ENCODE measurements at regions not wholly inside any gene's neighbourhood (a gene's known extent, or its start where the extent isn't known, plus 50 kb on each side); places are given as distances from the start of the nearest gene placed in this dataset.

- no peak for DNase-seq
- Mint-ChIP-seq H3K4me3 (no peak overlapping the region), H3K36me3 (no peaks in the 10 kb centered on the region), H3K27ac (no peak overlapping the region), H3K27me3 (no peaks in the 10 kb centered on the region), H3K9me3 (peaks cover 0 to 6% (median 3%) of the 10 kb centered on the region in 5 donors), H3K4me1 (no peaks in the 10 kb centered on the region)
- H3K36me3 ChIP-seq (ENCODE audit: insufficient read depth, low read length), result no peaks in the 10 kb centered on the region
- H3K9me3 ChIP-seq (ENCODE audit: low read length), result no peaks in the 10 kb centered on the region
- no peaks in the 10 kb centered on the region for H3K4me1 ChIP-seq (ENCODE audit: insufficient read depth, low read length)
- no peaks in the 10 kb centered on the region for H3K27me3 ChIP-seq (ENCODE audit: insufficient read depth, low read length, poor library complexity, severe bottlenecking)
- no peak overlapping the region for H3K4me3 ChIP-seq (ENCODE audit: low read length)
- ChIA-PET CTCF (no interaction called here), POLR2A (no interaction called here)
- H3K27ac ChIP-seq (ENCODE audit: low read depth, low read length), result no peak overlapping the region
These were observed 66.2 kb upstream of the SLC7A11 start for GRCh38 chr4:138308356-138308755.

- H3K4me3 ChIP-seq (ENCODE audit: low read length), result no peak overlapping the region
- H3K9me3 ChIP-seq (ENCODE audit: low read length), result no peaks in the 10 kb centered on the region
- H3K27me3 ChIP-seq (ENCODE audit: insufficient read depth, low read length, poor library complexity, severe bottlenecking), result no peaks in the 10 kb centered on the region
- Mint-ChIP-seq H3K36me3 (no peaks in the 10 kb centered on the region), H3K4me3 (no peak overlapping the region), H3K27ac (no peak overlapping the region), H3K4me1 (no peaks in the 10 kb centered on the region), H3K9me3 (peaks cover 0 to 6% (median 3%) of the 10 kb centered on the region in 5 donors), H3K27me3 (no peaks in the 10 kb centered on the region)
- H3K4me1 ChIP-seq (ENCODE audit: insufficient read depth, low read length), result no peaks in the 10 kb centered on the region
- POLR2A ChIA-PET, result no interaction called here
- no peaks in the 10 kb centered on the region for H3K36me3 ChIP-seq (ENCODE audit: insufficient read depth, low read length)
- CTCF ChIA-PET, result no interaction called here
- DNase-seq, result no peak
- H3K27ac ChIP-seq (ENCODE audit: low read depth, low read length), result no peak overlapping the region
These were observed 65.2 kb upstream of the SLC7A11 start for GRCh38 chr4:138307319-138307718.

- Mint-ChIP-seq H3K27me3 (peaks cover 0 to 1% of the 10 kb centered on the region in 2 donors), H3K4me1 (no peaks in the 10 kb centered on the region)
These were observed 62.9 kb upstream of the SLC7A11 start for GRCh38 chr4:138305050-138305449.

GRCh38 chr4:138301536-138301935 is 59.4 kb upstream of the SLC7A11 start:
- H3K9me3 ChIP-seq (ENCODE audit: low read length), result no peaks in the 10 kb centered on the region
- no peak overlapping the region for H3K4me3 ChIP-seq (ENCODE audit: low read length)
- Mint-ChIP-seq H3K27ac (no peak overlapping the region), H3K36me3 (no peaks in the 10 kb centered on the region), H3K27me3 (peaks cover 0 to 1% of the 10 kb centered on the region in 2 donors), H3K4me1 (no peaks in the 10 kb centered on the region), H3K9me3 (peaks cover 0 to 8% (median 6%) of the 10 kb centered on the region in 5 donors), H3K4me3 (no peak overlapping the region)
- no peak overlapping the region for H3K27ac ChIP-seq (ENCODE audit: low read depth, low read length)
- CTCF ChIA-PET, result no interaction called here
- H3K4me1 ChIP-seq (ENCODE audit: insufficient read depth, low read length), result no peaks in the 10 kb centered on the region
- H3K36me3 ChIP-seq (ENCODE audit: insufficient read depth, low read length), result no peaks in the 10 kb centered on the region
- DNase-seq, result no peak
- no peaks in the 10 kb centered on the region for H3K27me3 ChIP-seq (ENCODE audit: insufficient read depth, low read length, poor library complexity, severe bottlenecking)
- POLR2A ChIA-PET, result no interaction called here

More at GRCh38 chr4:138305050-138305449, 62.9 kb upstream of the SLC7A11 start:
- ChIA-PET POLR2A (no interaction called here), CTCF (no interaction called here)
- no peaks in the 10 kb centered on the region for H3K4me1 ChIP-seq (ENCODE audit: insufficient read depth, low read length)
- no peaks in the 10 kb centered on the region for H3K9me3 ChIP-seq (ENCODE audit: low read length)
- no peaks in the 10 kb centered on the region for H3K27me3 ChIP-seq (ENCODE audit: insufficient read depth, low read length, poor library complexity, severe bottlenecking)
- H3K4me3 ChIP-seq (ENCODE audit: low read length), result no peak overlapping the region
- H3K27ac ChIP-seq (ENCODE audit: low read depth, low read length), result no peak overlapping the region
- H3K9me3 Mint-ChIP-seq, result peaks cover 0 to 6% (median 6%) of the 10 kb centered on the region in 5 donors
- no peak overlapping the region for H3K4me3 Mint-ChIP-seq
- H3K36me3 Mint-ChIP-seq, result no peaks in the 10 kb centered on the region
- no peak overlapping the region for H3K27ac Mint-ChIP-seq
- DNase-seq, result no peak
- no peaks in the 10 kb centered on the region for H3K36me3 ChIP-seq (ENCODE audit: insufficient read depth, low read length)

DNA sequence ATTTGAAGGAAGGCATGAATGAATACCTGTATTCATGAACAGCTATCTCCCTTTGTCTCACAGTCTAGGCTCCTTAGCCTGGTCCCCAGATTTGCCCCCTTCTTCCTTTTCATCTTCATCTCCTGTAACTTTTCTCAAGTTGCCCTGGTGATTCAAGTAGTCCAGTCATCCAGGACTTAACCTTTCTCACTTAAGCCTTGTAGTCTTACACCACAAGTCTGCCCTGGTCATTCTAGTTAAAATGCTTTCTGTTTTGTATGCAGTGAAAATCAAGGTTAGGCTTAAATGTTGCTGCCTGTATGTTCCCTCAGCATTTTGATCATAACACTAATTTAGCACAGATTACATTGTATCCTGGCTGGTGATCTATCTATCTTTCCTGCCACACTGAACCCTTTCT is 58.5 kb upstream of the SLC7A11 start:
- H3K9me3 Mint-ChIP-seq, result peaks cover 0 to 11% (median 0%) of the 10 kb centered on the region in 5 donors
- CTCF ChIA-PET, result no interaction called here

GRCh38 chr4:138299881-138300280 is 57.7 kb upstream of the SLC7A11 start:
- H3K9me3 ChIP-seq (ENCODE audit: low read length), result no peaks in the 10 kb centered on the region
- no peaks in the 10 kb centered on the region for H3K27me3 ChIP-seq (ENCODE audit: insufficient read depth, low read length, poor library complexity, severe bottlenecking)
- H3K27ac ChIP-seq (ENCODE audit: low read depth, low read length), result no peak overlapping the region
- H3K4me3 Mint-ChIP-seq, result no peak overlapping the region
- H3K4me3 ChIP-seq (ENCODE audit: low read length), result no peak overlapping the region
- no peaks in the 10 kb centered on the region for H3K4me1 Mint-ChIP-seq
- no peak for DNase-seq
- peaks cover 0 to 1% of the 10 kb centered on the region in 2 donors for H3K27me3 Mint-ChIP-seq
- peaks cover 0 to 11% (median 0%) of the 10 kb centered on the region in 5 donors for H3K9me3 Mint-ChIP-seq
- no peak overlapping the region for H3K27ac Mint-ChIP-seq
- H3K36me3 ChIP-seq (ENCODE audit: insufficient read depth, low read length), result no peaks in the 10 kb centered on the region
- H3K36me3 Mint-ChIP-seq, result no peaks in the 10 kb centered on the region
- ChIA-PET POLR2A (no interaction called here), CTCF (no interaction called here)
- H3K4me1 ChIP-seq (ENCODE audit: insufficient read depth, low read length), result no peaks in the 10 kb centered on the region

More for the DNA sequence above, 58.5 kb upstream of the SLC7A11 start:
- Histone ChIP-seq H3K27me3 (ENCODE audit: insufficient read depth, low read length, poor library complexity, severe bottlenecking) (no peaks in the 10 kb centered on the region), H3K4me1 (ENCODE audit: insufficient read depth, low read length) (no peaks in the 10 kb centered on the region), H3K9me3 (ENCODE audit: low read length) (no peaks in the 10 kb centered on the region), H3K36me3 (ENCODE audit: insufficient read depth, low read length) (no peaks in the 10 kb centered on the region), H3K27ac (ENCODE audit: low read depth, low read length) (no peak overlapping the region), H3K4me3 (ENCODE audit: low read length) (no peak overlapping the region)
- Mint-ChIP-seq H3K27ac (no peak overlapping the region), H3K4me3 (no peak overlapping the region), H3K27me3 (peaks cover 0 to 1% of the 10 kb centered on the region in 2 donors), H3K36me3 (no peaks in the 10 kb centered on the region), H3K4me1 (no peaks in the 10 kb centered on the region)
- DNase-seq, result no peak
- POLR2A ChIA-PET, result no interaction called here

- peaks cover 0 to 1% of the 10 kb centered on the region in 2 donors for H3K27me3 Mint-ChIP-seq
- H3K9me3 ChIP-seq (ENCODE audit: low read length), result no peaks in the 10 kb centered on the region
- H3K4me1 Mint-ChIP-seq, result no peaks in the 10 kb centered on the region
- H3K27ac ChIP-seq (ENCODE audit: low read depth, low read length), result no peak overlapping the region
- no peaks in the 10 kb centered on the region for H3K36me3 Mint-ChIP-seq
- POLR2A ChIA-PET, result no interaction called here
- no peaks in the 10 kb centered on the region for H3K27me3 ChIP-seq (ENCODE audit: insufficient read depth, low read length, poor library complexity, severe bottlenecking)
- H3K9me3 Mint-ChIP-seq, result peaks cover 0 to 11% (median 0%) of the 10 kb centered on the region in 5 donors
- CTCF ChIA-PET, result no interaction called here
- H3K36me3 ChIP-seq (ENCODE audit: insufficient read depth, low read length), result no peaks in the 10 kb centered on the region
- DNase-seq, result no peak
- no peaks in the 10 kb centered on the region for H3K4me1 ChIP-seq (ENCODE audit: insufficient read depth, low read length)
- no peak overlapping the region for H3K27ac Mint-ChIP-seq
- H3K4me3 Mint-ChIP-seq, result no peak overlapping the region
- no peak overlapping the region for H3K4me3 ChIP-seq (ENCODE audit: low read length)
These were observed 56.7 kb upstream of the SLC7A11 start for GRCh38 chr4:138298866-138299265.

- no peak for DNase-seq
- no peaks in the 10 kb centered on the region for H3K4me1 Mint-ChIP-seq
- no peaks in the 10 kb centered on the region for H3K4me1 ChIP-seq (ENCODE audit: insufficient read depth, low read length)
- peaks cover 0 to 10% (median 0%) of the 10 kb centered on the region in 5 donors for H3K9me3 Mint-ChIP-seq
- ChIA-PET CTCF (no interaction called here), POLR2A (no interaction called here)
- no peak overlapping the region for H3K4me3 ChIP-seq (ENCODE audit: low read length)
- H3K27me3 Mint-ChIP-seq, result peaks cover 0 to 1% of the 10 kb centered on the region in 2 donors
- H3K36me3 ChIP-seq (ENCODE audit: insufficient read depth, low read length), result no peaks in the 10 kb centered on the region
- H3K27ac Mint-ChIP-seq, result no peak overlapping the region
- no peaks in the 10 kb centered on the region for H3K36me3 Mint-ChIP-seq
- H3K27me3 ChIP-seq (ENCODE audit: insufficient read depth, low read length, poor library complexity, severe bottlenecking), result no peaks in the 10 kb centered on the region
- H3K4me3 Mint-ChIP-seq, result no peak overlapping the region
- no peaks in the 10 kb centered on the region for H3K9me3 ChIP-seq (ENCODE audit: low read length)
- no peak overlapping the region for H3K27ac ChIP-seq (ENCODE audit: low read depth, low read length)
These were observed 56.3 kb upstream of the SLC7A11 start for GRCh38 chr4:138298431-138298830.

Measured in CD8-positive, alpha-beta memory T cell (primary cell).